Stimulated activated CD8-positive, alpha-beta memory T cell treated with anti-CD3 and anti-CD28 coated beads, Interleukin-4, amount 100 ng/mL, for 24 hours (primary cell): ENCODE measurements at regions not wholly inside any gene's neighbourhood (a gene's known extent, or its start where the extent isn't known, plus 50 kb on each side); places are given as distances from the start of the nearest gene placed in this dataset.
"Not testable (repeated sequence)": the region's sequence is repeated elsewhere in the genome, so short reads cannot be mapped to it uniquely, and the experiment has no call there.

Source experiments
- DNase-seq: peaks from one replicate; pipeline ENCODE4 v3.0.0-alpha.2; 2020; ENCODE audit warnings: low read depth

- DNase-seq: no peak
These were observed 184.5 kb upstream of the TLE4 start for GRCh38 chr9:79387101-79387835.

GRCh38 chr9:79390077-79390698, 181.6 kb upstream of the TLE4 start:
- DNase-seq: no peak

DNA sequence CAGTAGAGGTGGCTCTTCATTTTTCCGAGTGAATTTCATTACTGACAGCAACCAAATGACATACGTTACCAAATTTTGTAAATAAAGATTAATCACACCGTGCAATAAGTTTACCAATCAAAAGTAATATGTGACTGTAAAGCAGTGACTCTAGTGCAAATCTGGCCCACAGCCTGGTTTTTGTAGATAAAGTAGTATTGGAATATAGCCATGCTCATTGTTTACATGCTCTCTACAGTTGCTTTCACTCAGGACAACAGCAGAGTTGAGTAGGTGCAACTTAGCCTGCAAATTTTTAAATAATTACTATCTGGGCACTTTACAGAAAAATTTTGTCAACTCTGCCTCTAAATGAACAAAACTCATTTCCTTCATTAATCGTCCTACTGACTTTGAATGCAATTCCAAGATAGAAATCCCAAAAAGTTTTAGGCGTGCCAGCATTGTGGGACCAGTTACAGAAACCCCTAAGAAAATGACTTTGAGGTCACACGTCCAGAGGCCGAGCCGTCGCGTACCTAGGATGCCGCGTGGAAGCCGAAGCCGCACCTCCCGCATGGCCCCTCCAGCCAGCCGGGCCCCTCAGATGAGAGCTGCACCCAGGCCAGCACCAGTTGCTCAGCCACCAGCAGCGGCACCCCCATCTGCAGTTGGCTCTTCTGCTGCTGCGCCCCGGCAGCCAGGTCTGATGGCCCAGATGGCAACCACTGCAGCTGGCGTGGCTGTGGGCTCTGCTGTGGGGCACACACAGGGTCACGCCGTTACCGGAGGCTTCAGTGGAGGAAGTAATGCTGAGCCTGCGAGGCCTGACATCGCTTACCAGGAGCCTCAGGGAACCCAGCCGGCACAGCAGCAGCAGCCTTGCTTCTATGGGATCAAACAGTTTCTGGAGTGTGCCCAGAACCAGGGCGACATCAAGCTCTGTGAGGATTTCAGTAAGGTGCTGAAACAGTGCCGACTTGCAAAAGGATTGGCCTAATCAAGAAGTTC, 180.7 kb upstream of the TLE4 start:
- DNase-seq: no peak

GRCh38 chr9:79395228-79395627, 176.5 kb upstream of the TLE4 start:
- no peak for DNase-seq

- DNase-seq: no peak
These were observed 176.0 kb upstream of the TLE4 start for GRCh38 chr9:79395755-79396154.

GRCh38 chr9:79396168-79396567, 175.6 kb upstream of the TLE4 start:
- DNase-seq: no peak

- no peak for DNase-seq
These were observed 168.3 kb upstream of the TLE4 start for GRCh38 chr9:79403495-79403894.

DNA sequence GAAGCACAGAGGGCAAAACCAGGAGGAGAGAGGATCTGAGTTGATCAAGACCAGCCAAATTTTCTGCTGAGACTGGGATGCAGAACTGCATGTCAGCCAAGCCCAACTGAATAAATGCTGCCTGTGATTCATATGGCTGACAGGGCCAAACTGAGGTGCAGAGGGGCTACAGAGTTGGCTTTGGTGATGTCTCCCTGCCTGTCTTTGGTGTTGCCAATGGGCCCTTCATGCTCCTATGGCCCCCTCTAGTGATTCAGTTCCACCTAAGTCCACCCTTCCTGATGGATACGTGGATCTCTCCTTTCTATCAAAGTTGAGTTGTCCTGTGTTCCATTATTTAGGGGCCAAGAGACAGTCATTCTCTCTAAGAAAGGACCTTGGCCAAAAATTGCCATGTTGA, 163.6 kb upstream of the TLE4 start:
- DNase-seq: no peak

DNA sequence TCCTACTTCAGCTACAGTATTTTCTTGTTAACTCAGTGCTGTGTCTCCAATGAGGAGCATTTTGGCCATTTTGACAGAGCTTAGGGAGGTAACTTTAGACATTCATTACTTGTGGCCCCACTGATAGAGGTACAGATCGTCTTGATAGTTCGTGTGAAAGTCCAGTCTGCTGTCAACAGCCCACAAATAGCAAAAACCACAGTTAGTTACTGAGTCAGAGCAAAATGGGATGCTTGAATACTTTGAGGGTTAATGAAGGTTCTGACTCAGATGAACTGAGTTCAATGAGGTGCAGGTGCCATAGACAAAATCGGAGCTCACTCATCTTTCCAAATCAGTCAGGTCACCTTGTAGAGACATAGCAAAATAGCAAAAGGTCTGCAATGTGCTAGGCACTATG, 163.1 kb upstream of the TLE4 start:
- DNase-seq: no peak

- DNase-seq: no peak
These were observed 162.5 kb upstream of the TLE4 start for GRCh38 chr9:79409182-79409823.

- DNase-seq: no peak
These were observed 145.9 kb upstream of the TLE4 start for GRCh38 chr9:79425840-79426239.

- DNase-seq: no peak
These were observed 143.3 kb upstream of the TLE4 start for GRCh38 chr9:79428422-79428821.

DNA sequence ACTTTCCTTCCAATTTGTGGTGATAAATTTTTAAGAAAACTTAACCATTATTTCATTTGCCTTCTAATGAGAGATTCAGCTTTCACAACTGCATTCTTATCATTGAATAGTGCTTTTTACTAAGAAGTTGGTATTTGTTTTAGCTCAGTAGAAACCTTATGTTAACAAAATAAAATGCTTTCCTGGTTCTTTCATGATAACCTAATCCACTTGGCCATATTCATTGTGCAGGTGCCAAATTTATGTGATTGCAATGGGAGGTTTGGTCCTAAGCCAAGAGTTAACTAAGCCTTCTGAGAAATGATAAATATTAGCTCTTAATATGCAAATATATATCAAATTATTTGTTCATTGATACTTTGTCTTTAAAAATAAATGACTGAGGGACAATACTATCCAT, 141.1 kb upstream of the TLE4 start:
- DNase-seq: no peak

GRCh38 chr9:79431019-79431679, 140.6 kb upstream of the TLE4 start:
- no peak for DNase-seq

- DNase-seq: no peak
These were observed 139.3 kb upstream of the TLE4 start for GRCh38 chr9:79432485-79432884.

GRCh38 chr9:79433703-79434102, 138.1 kb upstream of the TLE4 start:
- no peak for DNase-seq

DNA sequence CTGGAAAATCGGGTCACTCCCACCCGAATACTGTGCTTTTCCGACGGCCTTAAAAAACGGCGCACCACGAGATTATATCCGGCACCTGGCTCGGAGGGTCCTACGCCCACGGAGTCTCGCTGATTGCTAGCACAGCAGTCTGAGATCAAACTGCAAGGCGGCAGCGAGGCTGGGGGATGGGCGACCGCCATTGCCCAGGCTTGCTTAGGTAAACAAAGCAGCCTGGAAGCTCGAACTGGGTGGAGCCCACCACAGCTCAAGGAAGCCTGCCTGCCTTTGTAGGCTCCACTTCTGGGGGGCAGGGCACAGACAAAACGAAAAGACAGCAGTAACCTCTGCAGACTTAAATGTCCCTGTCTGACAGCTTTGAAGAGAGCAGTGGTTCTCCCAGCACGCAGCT, 132.5 kb upstream of the TLE4 start:
- DNase-seq: not testable (repeated sequence)

GRCh38 chr9:79446523-79447307, 125.0 kb upstream of the TLE4 start:
- DNase-seq: no peak

DNA sequence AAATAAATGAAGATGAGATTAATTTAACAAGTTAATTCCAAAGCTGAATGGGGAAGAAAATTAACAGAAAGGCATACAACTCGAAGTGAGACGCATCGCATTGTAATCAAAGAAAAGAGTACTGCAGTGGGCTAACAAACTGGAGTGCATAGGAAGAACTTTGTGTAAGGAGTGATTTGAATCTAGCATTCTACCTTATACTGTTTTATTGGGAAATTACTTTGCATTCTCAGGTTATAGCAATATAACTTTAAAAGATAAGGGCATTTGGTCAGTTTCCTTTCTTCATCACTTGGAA, 124.5 kb upstream of the TLE4 start:
- DNase-seq: no peak

DNA sequence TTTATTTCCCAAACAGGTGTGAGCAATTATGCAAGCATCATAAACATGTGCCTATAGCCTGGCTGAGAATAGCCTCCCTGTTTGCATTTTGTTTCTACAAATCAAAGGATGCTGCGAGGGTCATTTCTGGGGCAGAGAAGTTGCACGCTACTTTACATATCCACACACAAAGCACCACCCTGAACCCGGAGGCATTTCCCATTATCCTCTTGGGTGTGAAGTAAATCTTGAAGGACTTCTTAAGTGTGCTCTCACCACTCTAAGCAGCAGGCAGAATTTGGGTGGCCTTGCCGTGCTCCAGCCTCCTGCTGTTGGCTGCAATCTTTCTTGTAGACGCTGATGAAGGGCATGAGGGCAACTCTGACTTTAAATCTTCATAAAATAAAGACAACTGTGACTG, 124.0 kb upstream of the TLE4 start:
- DNase-seq: no peak

GRCh38 chr9:79452265-79452664, 119.5 kb upstream of the TLE4 start:
- DNase-seq: no peak
